ENCODE measurements at regions not wholly inside any gene's neighbourhood (a gene's known extent, or its start where the extent isn't known, plus 50 kb on each side); places are given as distances from the start of the nearest gene placed in this dataset.

- TF ChIP-seq CTCF (IDR thresholded peaks at IDR 0.05) (no peak), EP300 (IDR thresholded peaks at IDR 0.05) (no peak), POLR2AphosphoS5 (IDR thresholded peaks at IDR 0.05) (no peak), POLR2A (IDR thresholded peaks at IDR 0.05; ENCODE audit: low read depth) (no peak)
Measured at GRCh38 chr17:77765292-77765691, 193.2 kb upstream of the TNRC6C start.
